HK-2 (cell line): ENCODE measurements at regions not wholly inside any gene's neighbourhood (a gene's known extent, or its start where the extent isn't known, plus 50 kb on each side); places are given as distances from the start of the nearest gene placed in this dataset.
"Not testable (repeated sequence)": the region's sequence is repeated elsewhere in the genome, so short reads cannot be mapped to it uniquely, and the experiment has no call there.

Experiments used
- DNase-seq: peaks from one replicate; pipeline ENCODE4 v3.0.0-alpha.2; 2018; ENCODE audit not compliant: unreplicated experiment

DNA sequence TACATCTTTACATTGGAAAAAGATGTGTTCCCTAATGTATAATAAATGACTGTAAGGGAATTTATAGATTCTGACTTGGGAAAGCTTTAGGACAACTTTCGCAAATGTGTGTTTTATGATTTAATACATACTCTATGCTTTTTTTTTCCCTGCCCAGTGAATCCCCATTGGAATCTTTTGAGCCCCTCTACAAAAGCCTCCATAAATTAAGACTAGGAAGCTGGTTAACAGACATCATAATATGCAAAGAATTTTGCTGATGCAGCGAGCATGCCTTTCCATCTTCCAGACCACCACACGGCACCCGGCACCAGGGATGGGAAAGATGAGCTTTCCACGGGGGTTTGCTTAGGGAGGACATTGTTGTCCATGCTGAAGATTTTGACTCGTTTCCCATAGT, 156.1 kb upstream of the IVNS1ABP start:
- no peak for DNase-seq

DNA sequence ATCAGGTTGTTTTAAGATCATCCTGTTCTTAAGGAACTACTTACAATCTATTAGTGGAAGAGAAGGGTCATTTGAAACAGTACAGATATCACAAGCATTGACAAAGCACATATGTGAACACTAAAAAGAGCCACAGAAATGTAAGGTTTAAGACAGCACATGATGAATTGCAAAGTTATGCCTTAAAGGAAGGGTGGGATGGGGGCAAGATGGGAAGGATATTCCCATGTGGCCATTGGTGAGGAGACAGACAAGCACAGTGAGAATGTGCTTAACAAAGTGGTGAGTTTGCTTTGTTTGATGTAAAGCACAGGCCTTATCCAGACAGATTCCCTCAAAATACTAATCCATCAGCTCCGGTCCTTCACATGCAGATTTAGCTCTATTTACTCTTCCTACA, 151.6 kb upstream of the IVNS1ABP start:
- no peak for DNase-seq

DNA sequence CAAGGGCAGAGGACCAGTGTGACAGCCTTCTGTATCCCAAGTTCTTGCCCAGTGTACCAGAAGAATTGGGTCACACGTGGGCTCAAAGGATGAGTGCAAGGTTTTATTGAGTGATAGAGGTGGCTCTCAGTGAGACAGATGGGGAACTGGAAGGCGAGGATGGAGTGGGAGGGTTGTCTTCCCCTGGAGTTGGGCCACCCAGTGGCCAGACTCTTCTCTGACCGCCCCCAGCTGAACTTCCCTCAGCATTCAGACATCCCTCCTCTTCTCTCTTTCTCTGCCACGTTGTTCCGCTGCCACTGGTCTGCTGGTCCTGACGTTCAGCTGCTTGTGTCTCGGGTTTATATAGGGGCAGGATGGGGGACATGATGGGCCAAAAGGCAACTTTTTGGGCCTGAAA, 150.1 kb upstream of the IVNS1ABP start:
- DNase-seq, result no peak

DNA sequence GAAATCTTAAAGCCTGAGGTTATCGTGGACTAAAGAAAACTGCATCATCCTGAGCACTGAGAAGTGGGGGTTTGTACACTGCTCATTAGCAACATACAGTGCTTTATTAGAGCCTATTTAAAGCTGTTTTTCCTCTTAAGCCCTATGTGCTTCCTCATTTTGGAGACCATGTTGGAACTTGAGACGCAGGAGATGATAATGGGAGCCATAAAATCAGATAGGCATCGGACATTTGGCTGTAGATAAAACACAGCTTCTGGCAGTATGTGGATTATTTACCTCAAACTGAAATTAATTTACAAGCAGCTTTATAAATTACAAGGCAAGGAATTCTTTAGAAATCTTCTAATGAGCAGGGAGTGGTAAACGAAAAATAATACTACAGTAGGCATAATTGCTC, 147.7 kb upstream of the IVNS1ABP start:
- DNase-seq, result no peak

DNA sequence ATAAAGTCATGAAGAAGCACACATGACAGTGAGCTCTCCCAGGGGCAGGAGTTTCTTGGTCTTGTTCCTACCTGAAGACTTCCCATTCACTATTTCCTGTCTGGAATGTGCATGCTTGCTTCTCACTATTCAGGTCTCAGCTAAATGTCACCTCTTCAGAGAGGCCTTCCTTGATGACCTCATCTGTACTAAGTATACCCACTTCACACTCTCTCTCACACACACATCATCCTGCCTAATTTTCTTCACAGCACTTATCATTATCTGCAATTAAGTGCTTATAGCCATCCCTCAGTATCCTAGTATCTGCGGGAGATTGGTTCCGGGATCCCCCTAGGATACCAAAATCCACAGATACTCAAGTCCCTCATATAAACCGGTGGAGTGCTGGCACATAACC, 146.4 kb upstream of the IVNS1ABP start:
- no peak for DNase-seq

DNA sequence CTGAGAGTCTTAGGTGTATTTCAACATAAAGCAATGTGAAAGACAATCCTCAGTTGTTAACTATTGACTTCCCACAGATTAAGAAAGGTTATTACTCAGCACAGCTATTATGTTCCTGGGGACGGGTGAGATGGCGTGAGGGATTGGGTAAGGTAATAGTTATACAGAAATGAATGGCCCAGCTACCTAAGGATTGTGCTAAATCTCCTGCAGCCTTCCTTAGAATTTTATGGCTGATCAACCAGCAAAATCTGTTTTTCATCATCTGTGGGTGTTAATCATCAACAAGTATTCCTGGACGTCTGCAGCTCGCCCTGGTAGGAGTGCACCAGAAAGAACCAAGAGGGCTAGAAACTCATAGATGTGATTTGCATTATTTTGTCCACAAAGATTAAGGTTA, 146.0 kb upstream of the IVNS1ABP start:
- DNase-seq, result peak; percentile 29

DNA sequence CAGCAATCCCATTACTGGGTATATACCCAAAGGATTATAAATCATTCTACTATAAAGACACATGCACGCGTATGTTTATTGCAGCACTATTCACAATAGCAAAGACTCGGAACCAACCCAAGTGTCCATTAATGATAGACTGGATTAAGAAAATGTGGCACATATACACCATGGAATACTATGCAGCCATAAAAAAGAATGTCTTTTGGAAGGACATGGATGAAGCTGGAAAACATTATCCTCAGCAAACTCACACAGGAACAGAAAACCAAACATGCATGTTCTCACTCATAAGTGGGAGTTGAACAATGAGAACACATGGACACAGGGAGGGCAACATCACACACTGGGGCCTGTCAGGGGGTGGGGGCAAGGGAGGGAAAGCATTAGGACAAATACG, 143.7 kb upstream of the IVNS1ABP start:
- not testable (repeated sequence) for DNase-seq

DNA sequence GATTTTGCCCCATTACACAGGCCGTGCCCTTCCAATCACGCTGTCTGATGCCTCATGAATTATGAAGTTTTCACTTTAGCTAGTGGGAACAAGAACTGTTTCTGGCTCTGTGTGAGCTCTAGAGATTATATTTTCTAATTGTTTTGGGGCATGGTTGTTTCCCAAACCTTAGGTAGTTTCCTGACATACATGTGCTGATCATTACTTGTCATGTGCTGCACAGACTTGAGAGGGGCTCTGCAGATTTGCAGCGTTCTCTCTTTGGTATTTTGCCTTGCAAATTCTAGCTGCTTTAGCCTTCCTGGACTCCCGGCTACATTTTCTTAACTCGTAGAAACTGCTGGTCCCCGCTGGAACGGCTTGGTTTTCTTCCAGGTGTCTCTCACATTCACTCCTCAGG, 142.1 kb upstream of the IVNS1ABP start:
- DNase-seq, result no peak

DNA sequence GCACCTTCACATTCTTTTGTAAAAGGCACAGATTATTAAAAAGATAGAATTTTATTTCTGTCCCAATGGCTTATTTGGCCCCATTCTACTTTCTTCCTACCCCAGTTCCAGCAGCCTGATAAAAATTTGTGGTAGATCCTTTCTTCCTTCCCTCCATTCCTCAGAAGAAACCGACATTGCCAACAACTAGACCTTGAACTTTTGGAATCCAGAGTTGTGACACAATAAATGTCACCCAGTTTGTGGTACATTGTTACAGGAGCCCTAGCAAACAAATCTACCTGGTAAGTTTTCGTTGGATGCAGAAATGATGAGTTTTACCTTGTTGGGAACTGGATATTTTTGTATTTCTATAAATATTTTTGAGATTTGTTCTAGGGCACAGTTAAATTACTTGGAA, 141.6 kb upstream of the IVNS1ABP start:
- DNase-seq, result no peak

DNA sequence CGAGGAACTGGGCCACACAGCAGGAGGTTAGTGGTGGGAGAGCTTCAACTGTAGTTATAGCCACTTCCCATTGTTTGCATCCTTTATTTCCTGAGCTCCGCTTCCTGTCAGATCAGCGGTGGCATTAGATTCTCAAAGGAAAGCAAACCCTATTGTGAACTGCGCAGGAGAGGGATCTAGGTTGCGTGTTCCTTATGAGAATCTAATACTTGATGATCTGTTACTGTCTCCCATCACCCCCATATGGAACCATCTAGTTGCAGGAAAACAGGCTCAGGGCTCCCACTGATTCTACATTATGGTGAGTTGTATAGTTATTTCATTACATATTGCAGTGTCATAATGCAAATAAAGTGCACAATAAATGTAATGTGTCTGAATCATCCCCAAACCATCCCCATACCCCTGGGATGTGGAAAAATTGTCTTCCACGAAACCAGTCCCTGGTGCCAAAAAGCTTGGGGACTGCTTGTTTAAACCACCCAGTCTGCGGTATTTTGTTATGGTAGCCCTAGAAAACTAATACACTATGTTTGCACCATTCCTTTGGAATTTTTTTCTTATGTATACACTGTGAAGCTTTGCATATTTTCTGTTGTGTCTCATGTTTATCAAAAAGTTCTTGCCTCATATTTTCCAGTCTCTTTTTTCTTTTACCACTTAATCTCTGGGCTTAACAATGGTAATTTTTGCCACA, 136.6 kb upstream of the IVNS1ABP start:
- DNase-seq, result no peak

DNA sequence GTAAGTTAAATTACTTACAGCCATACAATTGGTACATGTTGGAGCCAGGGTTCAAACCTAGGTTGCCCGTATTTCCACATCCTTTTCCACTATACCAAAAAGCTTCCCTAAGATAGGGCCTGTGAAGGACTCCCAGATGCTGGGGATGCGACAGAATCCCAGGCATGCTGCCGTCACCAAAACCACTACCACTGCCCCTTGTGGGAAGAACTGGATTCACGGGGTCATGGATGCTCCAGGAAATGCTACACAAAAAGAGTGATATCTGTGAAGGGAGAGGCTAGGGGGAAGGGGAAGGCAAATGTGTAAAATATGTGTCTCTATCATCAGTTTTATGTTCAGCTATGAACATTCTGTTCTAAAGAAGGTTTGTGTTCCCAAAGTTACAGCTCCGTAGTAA, 133.9 kb upstream of the IVNS1ABP start:
- no peak for DNase-seq

DNA sequence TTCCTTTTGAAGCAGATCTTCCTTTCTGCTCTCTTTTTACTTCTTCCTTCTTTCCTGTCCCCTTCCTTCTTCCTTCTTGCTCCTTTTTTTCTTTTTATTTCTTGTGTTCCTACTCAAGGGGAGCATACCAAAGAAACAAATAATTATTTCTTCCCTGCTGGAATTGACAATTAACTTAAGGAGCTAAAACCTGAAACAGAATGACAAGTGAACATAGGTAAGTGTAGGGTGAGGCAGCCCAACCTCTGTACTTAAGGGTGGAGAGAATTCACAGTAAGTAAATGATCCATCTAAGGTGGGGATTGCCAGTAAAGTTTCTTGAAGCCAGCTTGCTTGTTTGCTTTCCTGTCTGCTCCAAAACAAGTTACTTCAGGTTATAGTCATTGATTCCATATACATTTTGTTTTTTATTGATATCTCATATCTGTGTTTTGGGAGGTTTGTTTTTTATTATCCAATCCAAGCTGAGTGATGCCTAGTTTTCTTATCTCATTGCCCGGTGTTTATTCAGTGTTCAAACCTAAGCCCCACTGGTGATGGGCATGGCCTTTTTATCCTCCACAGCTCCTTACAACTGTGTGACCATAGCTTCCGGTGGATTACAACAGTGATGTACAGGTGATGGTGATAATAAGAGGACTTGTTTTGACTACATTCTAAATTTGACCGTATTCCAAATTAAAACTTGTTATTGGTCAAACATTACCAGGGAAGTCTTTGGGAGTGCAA, 133.2 kb upstream of the IVNS1ABP start:
- DNase-seq, result no peak

DNA sequence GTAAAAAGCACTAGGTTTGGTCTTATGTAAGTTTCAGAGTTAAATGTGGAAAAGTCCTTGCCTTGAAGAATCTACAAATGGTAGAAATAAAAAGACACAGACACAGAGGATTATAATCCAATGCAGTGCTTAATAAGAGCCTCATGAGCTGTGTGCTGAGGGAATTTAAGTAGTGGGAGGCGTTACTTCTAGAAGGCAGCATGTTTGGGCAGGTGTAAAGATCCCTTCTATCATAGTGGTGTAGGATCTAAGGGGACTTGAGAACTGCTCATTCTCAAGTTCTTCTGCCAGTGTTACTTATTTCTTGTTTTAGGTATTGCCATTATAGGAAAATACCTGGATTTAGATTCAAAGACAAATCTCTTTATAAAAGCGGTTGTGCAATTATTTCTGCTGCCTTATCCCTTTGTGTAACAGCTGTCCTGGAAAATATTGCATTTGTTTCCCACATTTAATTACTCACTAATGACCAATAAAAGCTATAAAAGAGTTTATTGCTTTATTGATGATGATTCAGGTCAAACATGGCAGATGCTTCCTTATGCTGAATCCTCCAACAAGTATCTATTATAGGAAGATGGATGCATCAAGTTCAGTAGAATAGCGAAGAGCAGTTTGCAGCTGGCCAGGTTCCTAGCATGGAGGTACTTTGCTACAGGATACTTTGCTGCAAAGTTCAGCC, 132.5 kb upstream of the IVNS1ABP start:
- no peak for DNase-seq

DNA sequence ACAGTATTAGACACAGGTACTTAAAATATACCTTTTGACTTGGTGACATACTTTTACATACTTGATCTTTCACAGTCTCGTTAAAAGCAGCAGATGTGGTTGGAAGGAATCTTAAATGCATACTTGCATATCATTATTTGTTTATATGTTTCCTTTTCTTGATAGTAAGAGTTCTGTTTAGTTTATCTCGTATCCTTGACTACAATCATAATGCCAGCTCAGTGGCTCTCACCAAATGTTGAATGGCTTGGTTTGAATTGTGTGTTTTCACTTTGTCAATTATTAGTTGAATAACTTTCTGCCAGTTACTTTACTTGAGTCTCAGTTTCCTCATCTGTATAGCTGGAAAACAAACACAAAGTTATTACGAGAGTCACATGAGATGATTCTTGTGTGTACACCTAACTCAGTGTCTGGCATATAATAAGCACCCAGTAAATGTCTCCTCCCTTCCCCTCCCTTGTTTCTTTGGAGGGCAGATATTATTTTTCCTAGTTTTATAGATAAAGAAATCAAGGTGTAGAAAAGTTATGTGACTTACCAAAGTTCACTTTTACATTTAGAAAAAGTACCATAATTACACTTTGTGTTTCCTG, 131.6 kb upstream of the IVNS1ABP start:
- DNase-seq, result no peak

DNA sequence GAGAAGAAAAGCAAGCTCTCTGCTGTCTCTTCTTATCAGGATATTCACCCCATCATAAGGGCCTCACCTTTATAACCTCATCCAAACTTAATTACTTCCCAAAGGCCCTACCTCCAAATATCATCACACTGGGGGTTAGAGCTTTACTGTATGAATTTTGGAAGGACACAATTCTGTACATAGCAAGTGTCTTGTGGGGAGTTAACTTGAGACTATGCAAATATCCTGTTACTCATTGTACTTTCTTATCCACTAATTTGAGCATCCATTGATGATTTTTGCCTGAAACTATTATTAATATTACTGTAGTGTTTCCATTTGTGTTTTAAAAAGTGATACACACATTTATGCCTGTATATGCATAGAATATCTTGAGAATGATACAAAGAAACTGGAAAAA, 129.1 kb upstream of the IVNS1ABP start:
- DNase-seq, result no peak

DNA sequence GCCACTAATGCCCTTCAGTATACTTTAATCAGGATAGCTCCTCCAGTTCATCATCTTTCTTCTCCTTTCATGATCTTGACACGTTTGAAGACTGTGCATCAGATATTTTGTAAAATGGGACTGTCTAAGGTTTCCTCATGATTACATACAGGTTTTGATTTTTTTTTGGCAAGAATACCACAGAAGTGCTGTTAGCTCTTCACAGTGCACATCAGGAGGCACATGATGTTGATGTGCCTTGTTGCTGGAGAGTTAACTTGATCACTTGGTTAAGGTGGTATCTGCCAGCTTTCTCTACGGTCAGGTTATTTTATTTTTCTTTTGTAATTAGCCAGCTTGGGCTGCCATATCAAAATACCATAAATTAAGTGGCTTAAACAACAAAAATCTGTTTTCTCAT, 128.6 kb upstream of the IVNS1ABP start:
- no peak for DNase-seq

DNA sequence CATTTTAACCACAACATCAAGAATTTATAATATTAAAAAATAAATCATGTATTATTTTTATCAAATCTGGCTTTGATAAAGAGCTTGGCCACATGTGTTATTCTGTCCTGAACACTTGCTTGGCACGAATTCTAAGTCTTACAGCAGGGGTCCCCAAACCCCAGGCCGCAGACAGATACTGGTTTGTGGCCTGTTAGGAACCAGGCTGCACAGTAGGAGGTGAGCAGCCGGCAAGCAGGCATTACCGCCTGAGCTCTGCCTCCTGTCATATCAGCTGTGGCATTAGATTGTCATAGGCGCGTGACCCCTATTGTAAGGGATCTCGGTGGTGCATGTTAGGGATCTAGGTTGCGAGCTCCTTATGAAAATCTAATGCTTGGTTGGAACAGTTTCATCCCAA, 127.6 kb upstream of the IVNS1ABP start:
- DNase-seq, result no peak

DNA sequence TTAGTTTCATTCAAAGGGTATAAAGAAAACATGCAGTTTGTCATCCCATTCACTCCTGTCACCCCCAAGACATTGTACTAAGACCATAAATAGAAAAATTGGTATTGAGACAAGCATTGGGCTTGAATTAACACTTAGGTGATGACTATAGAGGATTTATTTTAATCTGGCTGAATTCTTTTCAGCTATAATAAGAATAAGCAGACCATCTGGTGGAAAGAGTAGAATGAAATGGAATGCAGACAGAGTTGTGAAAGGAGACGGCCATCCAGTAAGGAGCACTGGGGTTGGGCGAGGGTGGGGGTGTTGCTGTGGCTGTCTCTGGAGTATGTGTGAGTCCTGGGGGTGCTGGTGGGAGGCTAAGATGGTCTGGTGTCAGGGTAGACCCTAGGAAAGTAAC, 125.0 kb upstream of the IVNS1ABP start:
- no peak for DNase-seq

DNA sequence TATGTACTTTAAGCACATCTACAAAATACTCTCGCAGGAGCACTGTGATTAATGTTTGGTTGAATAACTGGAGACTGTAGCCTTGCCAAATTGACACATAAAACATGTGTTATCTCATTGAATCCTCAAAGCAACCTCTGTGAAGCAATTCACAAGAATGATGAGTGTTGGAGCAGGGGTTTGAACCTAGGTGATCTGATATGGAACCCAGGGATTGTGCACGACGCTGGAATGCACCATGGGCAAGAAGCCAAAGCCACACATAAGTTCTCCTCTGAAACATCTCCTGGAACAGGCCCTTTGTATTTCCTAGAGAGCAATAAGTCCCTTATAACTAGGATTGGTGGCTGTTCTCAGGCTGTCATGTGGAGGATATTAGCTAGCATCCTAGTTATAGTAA, 124.6 kb upstream of the IVNS1ABP start:
- peak; percentile 73 for DNase-seq

DNA sequence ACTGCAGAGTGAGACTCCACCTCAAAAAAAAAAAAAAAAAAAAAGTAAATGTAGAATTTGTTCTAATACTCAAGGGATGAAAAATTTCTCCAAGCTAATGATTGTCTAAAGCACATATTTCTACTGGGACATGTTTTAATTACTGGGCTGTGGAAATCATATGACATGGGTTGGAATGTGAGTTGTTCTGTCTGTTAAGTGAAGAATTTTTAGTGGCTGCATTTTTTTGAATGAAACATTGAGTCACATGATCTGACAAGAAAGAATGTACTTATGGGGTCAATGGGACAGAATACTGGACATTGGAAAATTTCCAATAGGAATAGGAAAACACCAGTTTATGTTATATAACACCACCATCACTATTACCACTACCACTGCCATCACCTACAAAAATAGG, 123.8 kb upstream of the IVNS1ABP start:
- DNase-seq, result no peak

DNA sequence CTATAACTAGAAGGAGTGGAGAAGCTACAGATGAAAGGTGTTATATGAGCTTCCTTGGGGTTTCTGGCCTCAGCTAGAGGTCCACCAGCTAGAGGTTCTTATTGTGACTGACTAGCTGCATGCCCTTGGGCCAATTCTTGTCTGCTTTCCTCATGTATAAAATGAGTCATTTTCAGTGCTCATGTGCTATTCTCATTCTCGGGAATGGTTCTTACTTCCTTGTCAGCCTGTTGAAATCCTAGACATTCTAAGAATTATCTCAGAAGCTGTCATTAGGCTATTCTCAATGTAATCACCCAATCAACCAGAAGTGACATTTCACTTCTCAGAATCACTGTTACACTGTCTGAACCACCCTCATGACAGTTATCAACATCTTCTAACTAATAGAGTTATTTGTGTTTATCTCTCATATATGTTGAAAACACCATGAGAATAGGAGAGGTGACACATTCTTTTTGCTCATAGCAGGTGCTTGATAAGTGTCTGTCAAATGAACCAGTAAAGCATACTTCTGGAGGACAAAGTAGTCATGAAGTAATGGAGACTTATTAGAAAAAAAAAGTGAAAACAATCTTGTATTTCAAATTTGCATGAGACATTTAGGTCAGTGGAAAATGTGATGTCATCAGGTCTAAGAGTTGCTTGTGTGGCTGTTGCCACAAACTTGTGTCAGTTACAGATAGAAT, 122.8 kb upstream of the IVNS1ABP start:
- no peak for DNase-seq

DNA sequence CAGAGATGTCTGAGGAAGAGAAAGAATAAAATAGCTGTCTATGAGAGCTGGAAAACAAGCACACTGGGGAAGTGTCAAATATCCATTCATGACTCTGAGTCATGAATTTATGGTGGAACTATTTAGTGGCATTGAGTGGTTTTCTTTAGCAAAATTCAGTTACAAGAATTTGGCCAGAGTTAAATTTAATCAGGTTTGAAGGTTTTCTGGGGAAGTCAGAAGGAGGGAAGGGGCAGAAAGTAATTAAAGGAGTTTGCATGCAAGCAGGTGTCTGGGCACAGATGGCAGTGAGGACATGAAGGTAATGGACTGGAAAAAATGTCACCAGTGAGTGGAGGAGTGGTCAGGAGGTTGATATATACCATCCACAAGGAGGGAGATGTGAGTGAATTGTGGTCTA, 121.9 kb upstream of the IVNS1ABP start:
- DNase-seq, result no peak
